IPS-18a (cell line): ENCODE measurements at regions not wholly inside any gene's neighbourhood (a gene's known extent, or its start where the extent isn't known, plus 50 kb on each side); places are given as distances from the start of the nearest gene placed in this dataset.

Experiments
- H3K27ac ChIP-seq: one replicate; pipeline ENCODE4 v1.5.1; 2013; ENCODE audit warnings: low read length
- H3K27me3 ChIP-seq: one replicate; pipeline ENCODE4 v1.6.1; 2013; ENCODE audit warnings: mild to moderate bottlenecking, low read length; ENCODE audit not compliant: control insufficient read depth, insufficient read depth
- H3K36me3 ChIP-seq: one replicate; pipeline ENCODE4 v1.6.1; 2013; ENCODE audit warnings: low read depth, low read length; ENCODE audit not compliant: control insufficient read depth
- H3K4me1 ChIP-seq: one replicate; pipeline ENCODE4 v1.6.1; 2013; ENCODE audit warnings: low read depth, low read length; ENCODE audit not compliant: control insufficient read depth
- H3K4me3 ChIP-seq: one replicate; pipeline ENCODE4 v1.5.1; 2013; ENCODE audit warnings: low read length
- H3K9ac ChIP-seq: one replicate; pipeline ENCODE4 v1.6.1; 2013; ENCODE audit warnings: mild to moderate bottlenecking, low read length, moderate library complexity
- H3K9me3 ChIP-seq: one replicate; pipeline ENCODE4 v1.6.1; 2013; ENCODE audit warnings: low read depth, low read length; ENCODE audit not compliant: control insufficient read depth

GRCh38 chr11:128294671-128295050, 292.7 kb downstream of the ETS1 start:
- H3K4me1 ChIP-seq: no peaks in the 10 kb centered on the region
- H3K27me3 ChIP-seq: no peaks in the 10 kb centered on the region
- no peaks in the 10 kb centered on the region for H3K9me3 ChIP-seq
- H3K27ac ChIP-seq: no peak overlapping the region
- H3K9ac ChIP-seq: no peak overlapping the region
- no peak overlapping the region for H3K4me3 ChIP-seq
- no peaks in the 10 kb centered on the region for H3K36me3 ChIP-seq

- Histone ChIP-seq H3K9me3 (no peaks in the 10 kb centered on the region), H3K27ac (no peak overlapping the region), H3K9ac (no peak overlapping the region), H3K4me3 (no peak overlapping the region), H3K27me3 (no peaks in the 10 kb centered on the region), H3K4me1 (no peaks in the 10 kb centered on the region), H3K36me3 (no peaks in the 10 kb centered on the region)
Measured at GRCh38 chr11:128294001-128294670, 293.2 kb downstream of the ETS1 start.

- H3K36me3 ChIP-seq: no peaks in the 10 kb centered on the region
- H3K4me1 ChIP-seq: no peaks in the 10 kb centered on the region
- H3K4me3 ChIP-seq: no peak overlapping the region
- H3K9me3 ChIP-seq: no peaks in the 10 kb centered on the region
- H3K27me3 ChIP-seq: no peaks in the 10 kb centered on the region
- H3K27ac ChIP-seq: no peak overlapping the region
- no peak overlapping the region for H3K9ac ChIP-seq
Measured at GRCh38 chr11:128291835-128292234, 295.5 kb downstream of the ETS1 start.

- H3K27ac ChIP-seq: no peak overlapping the region
- no peaks in the 10 kb centered on the region for H3K9me3 ChIP-seq
- H3K27me3 ChIP-seq: no peaks in the 10 kb centered on the region
- H3K4me3 ChIP-seq: no peak overlapping the region
- H3K4me1 ChIP-seq: no peaks in the 10 kb centered on the region
- H3K36me3 ChIP-seq: no peaks in the 10 kb centered on the region
- no peak overlapping the region for H3K9ac ChIP-seq
Measured at GRCh38 chr11:128291007-128291406, 296.4 kb downstream of the ETS1 start.

- Histone ChIP-seq H3K4me1 (no peaks in the 10 kb centered on the region), H3K27ac (no peak overlapping the region), H3K9me3 (no peaks in the 10 kb centered on the region), H3K4me3 (no peak overlapping the region), H3K9ac (no peak overlapping the region), H3K36me3 (no peaks in the 10 kb centered on the region), H3K27me3 (no peaks in the 10 kb centered on the region)
Measured at GRCh38 chr11:128290106-128290840, 297.1 kb downstream of the ETS1 start.

DNA sequence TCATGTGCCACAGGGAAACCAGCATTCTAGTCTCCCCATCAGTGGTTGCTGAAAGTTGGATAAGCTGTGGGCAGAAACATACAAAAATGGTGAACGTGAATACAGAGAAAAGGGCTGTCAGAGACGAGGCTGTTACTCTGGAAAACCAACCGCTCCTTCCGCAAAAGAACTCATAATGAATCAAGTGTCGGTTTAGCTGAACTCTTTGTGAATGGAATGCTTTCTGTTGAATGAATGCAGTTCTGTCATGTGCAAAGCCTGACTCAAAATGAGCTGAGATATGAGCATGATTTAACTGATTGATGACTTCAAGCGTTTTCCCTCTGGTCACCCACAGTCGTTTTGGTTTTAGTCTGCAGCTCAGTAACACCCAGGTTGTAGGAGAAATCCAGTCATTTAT, 298.3 kb downstream of the ETS1 start:
- H3K4me3 ChIP-seq: no peak overlapping the region
- H3K4me1 ChIP-seq: no peaks in the 10 kb centered on the region
- no peak overlapping the region for H3K27ac ChIP-seq
- no peaks in the 10 kb centered on the region for H3K36me3 ChIP-seq
- H3K9me3 ChIP-seq: no peaks in the 10 kb centered on the region
- no peaks in the 10 kb centered on the region for H3K27me3 ChIP-seq
- H3K9ac ChIP-seq: no peak overlapping the region

DNA sequence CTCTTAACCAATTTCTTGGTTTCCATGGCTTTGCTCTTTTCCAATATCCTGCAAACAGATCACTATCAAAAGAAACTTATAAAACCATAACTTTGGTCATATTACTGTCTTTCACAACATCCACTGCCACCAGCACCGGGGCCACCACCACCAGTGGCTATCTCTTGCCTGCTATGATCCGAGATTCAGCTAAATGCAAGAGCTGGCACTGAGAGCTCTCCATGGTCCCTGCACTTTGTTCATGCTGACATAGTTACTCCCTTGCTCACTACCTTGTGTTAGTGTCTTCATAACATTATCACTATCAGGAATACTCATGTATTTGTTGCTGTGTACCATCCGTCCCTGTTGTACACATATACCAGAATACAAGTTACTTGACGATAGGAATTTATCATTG, 299.0 kb downstream of the ETS1 start:
- Histone ChIP-seq H3K9ac (no peak overlapping the region), H3K36me3 (no peaks in the 10 kb centered on the region), H3K27me3 (no peaks in the 10 kb centered on the region), H3K4me1 (no peaks in the 10 kb centered on the region), H3K4me3 (no peak overlapping the region), H3K9me3 (no peaks in the 10 kb centered on the region), H3K27ac (no peak overlapping the region)

GRCh38 chr11:128285321-128285720, 302.0 kb downstream of the ETS1 start:
- Histone ChIP-seq H3K27me3 (no peaks in the 10 kb centered on the region), H3K9me3 (no peaks in the 10 kb centered on the region), H3K4me1 (no peaks in the 10 kb centered on the region), H3K9ac (no peak overlapping the region), H3K4me3 (no peak overlapping the region), H3K36me3 (no peaks in the 10 kb centered on the region), H3K27ac (no peak overlapping the region)

- Histone ChIP-seq H3K36me3 (no peaks in the 10 kb centered on the region), H3K4me1 (no peaks in the 10 kb centered on the region), H3K9ac (no peak overlapping the region), H3K9me3 (no peaks in the 10 kb centered on the region), H3K27me3 (no peaks in the 10 kb centered on the region), H3K4me3 (no peak overlapping the region), H3K27ac (no peak overlapping the region)
Measured at GRCh38 chr11:128284634-128285033, 302.7 kb downstream of the ETS1 start.

GRCh38 chr11:128283451-128283850, 303.9 kb downstream of the ETS1 start:
- Histone ChIP-seq H3K36me3 (no peaks in the 10 kb centered on the region), H3K4me1 (no peaks in the 10 kb centered on the region), H3K27me3 (no peaks in the 10 kb centered on the region), H3K27ac (no peak overlapping the region), H3K9me3 (no peaks in the 10 kb centered on the region), H3K9ac (no peak overlapping the region), H3K4me3 (no peak overlapping the region)

DNA sequence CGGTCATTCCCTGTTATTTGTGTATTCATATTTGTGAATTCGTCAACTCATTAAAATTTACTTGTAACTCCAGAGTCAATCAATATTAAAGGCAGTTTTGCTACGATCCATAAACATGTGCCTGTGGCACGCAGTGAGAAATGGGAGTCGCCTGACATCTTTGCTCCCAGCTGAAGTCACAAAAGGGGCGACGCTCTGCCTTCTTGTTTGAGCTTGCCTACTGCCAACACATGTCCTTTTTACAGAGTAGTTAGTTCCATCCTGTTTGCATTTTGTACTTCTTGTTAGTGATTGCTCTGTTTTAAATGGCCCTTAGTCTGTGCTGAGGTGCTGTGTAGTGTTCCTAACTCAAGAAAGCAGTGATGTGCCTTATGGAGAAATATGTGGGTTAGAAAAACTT, 305.3 kb downstream of the ETS1 start:
- Histone ChIP-seq H3K27ac (no peak overlapping the region), H3K4me1 (no peaks in the 10 kb centered on the region), H3K4me3 (no peak overlapping the region), H3K27me3 (no peaks in the 10 kb centered on the region), H3K9ac (no peak overlapping the region), H3K9me3 (no peaks in the 10 kb centered on the region), H3K36me3 (no peaks in the 10 kb centered on the region)

GRCh38 chr11:128279866-128280265, 307.5 kb downstream of the ETS1 start:
- no peaks in the 10 kb centered on the region for H3K9me3 ChIP-seq
- H3K27ac ChIP-seq: no peak overlapping the region
- no peaks in the 10 kb centered on the region for H3K27me3 ChIP-seq
- H3K4me1 ChIP-seq: no peaks in the 10 kb centered on the region
- no peaks in the 10 kb centered on the region for H3K36me3 ChIP-seq
- no peak overlapping the region for H3K4me3 ChIP-seq
- H3K9ac ChIP-seq: no peak overlapping the region
